H9 (cell line): ENCODE measurements at regions not wholly inside any gene's neighbourhood (a gene's known extent, or its start where the extent isn't known, plus 50 kb on each side); places are given as distances from the start of the nearest gene placed in this dataset.

Source experiments
- DNase-seq: peaks from one replicate; pipeline ENCODE4 v3.0.0-alpha.2; 2017
- H2AFZ ChIP-seq: one replicate; pipeline ENCODE4 v1.6.1; 2013; ENCODE audit warnings: mild to moderate bottlenecking, low read length, control low read depth, moderate library complexity
- H2AK5ac ChIP-seq: 2 replicates; pipeline ENCODE4 v1.6.1; 2013; ENCODE audit warnings: low read length, control low read depth, mixed read lengths; ENCODE audit not compliant: insufficient read length
- H2BK120ac ChIP-seq: one replicate; pipeline ENCODE4 v1.6.1; 2013; ENCODE audit warnings: low read depth, mild to moderate bottlenecking, low read length, control low read depth, inconsistent platforms; ENCODE audit not compliant: poor library complexity, severe bottlenecking
- H2BK12ac ChIP-seq: 2 replicates; pipeline ENCODE4 v1.6.1; 2013; ENCODE audit warnings: low read length, control low read depth, mixed read lengths, low read depth; ENCODE audit not compliant: insufficient read length
- H2BK15ac ChIP-seq: 2 replicates; pipeline ENCODE4 v1.6.1; 2013; ENCODE audit warnings: low read depth, low read length, control low read depth
- H2BK20ac ChIP-seq: one replicate; pipeline ENCODE4 v1.6.1; 2013; ENCODE audit warnings: low read depth, mild to moderate bottlenecking, low read length, control low read depth, inconsistent platforms; ENCODE audit not compliant: poor library complexity, severe bottlenecking
- H2BK5ac ChIP-seq: 2 replicates; pipeline ENCODE4 v1.6.1; 2013; ENCODE audit warnings: low read length, control low read depth, mixed read lengths; ENCODE audit not compliant: insufficient read length
- H3K14ac ChIP-seq: 2 replicates; pipeline ENCODE4 v1.6.1; 2013; ENCODE audit warnings: low read length, control low read depth; ENCODE audit not compliant: insufficient read depth
- H3K18ac ChIP-seq: 2 replicates; pipeline ENCODE4 v1.6.1; 2013; ENCODE audit warnings: low read depth, mild to moderate bottlenecking, mixed read lengths, low read length, control low read depth; ENCODE audit not compliant: insufficient read length
- H3K23ac ChIP-seq: 2 replicates; pipeline ENCODE4 v1.6.1; 2013; ENCODE audit warnings: low read length, control low read depth, mixed read lengths, low read depth; ENCODE audit not compliant: insufficient read length
- H3K23me2 ChIP-seq: 2 replicates; pipeline ENCODE4 v1.6.1; 2013; ENCODE audit warnings: low read depth, mild to moderate bottlenecking, mixed read lengths, low read length, control low read depth; ENCODE audit not compliant: insufficient read length, poor library complexity, severe bottlenecking
- H3K27ac ChIP-seq: 2 replicates; pipeline ENCODE4 v1.5.1; 2013; ENCODE audit warnings: low read length, control low read depth, mixed read lengths, low read depth; ENCODE audit not compliant: insufficient read length
- H3K27me3 ChIP-seq: 2 replicates; pipeline ENCODE4 v1.6.1; 2013; ENCODE audit warnings: low read length, control low read depth, inconsistent platforms; ENCODE audit not compliant: insufficient read depth
- H3K4ac ChIP-seq: 2 replicates; pipeline ENCODE4 v1.6.1; 2013; ENCODE audit warnings: low read depth, mild to moderate bottlenecking, control low read depth, inconsistent platforms, low read length, moderate library complexity
- H3K4me1 ChIP-seq: 2 replicates; pipeline ENCODE4 v1.6.1; 2013; ENCODE audit warnings: low read length, control low read depth, inconsistent platforms; ENCODE audit not compliant: insufficient read depth
- H3K4me2 ChIP-seq: 2 replicates; pipeline ENCODE4 v1.6.1; 2013; ENCODE audit warnings: low read length, control low read depth, mixed read lengths; ENCODE audit not compliant: insufficient read length, insufficient read depth
- H3K56ac ChIP-seq: 2 replicates; pipeline ENCODE4 v1.6.1; 2013; ENCODE audit warnings: low read depth, mild to moderate bottlenecking, mixed read lengths, low read length, control low read depth; ENCODE audit not compliant: insufficient read length
- H3K79me1 ChIP-seq: 2 replicates; pipeline ENCODE4 v1.6.1; 2013; ENCODE audit warnings: low read depth, mild to moderate bottlenecking, moderate library complexity, low read length, control low read depth, inconsistent platforms; ENCODE audit not compliant: insufficient read depth, poor library complexity, severe bottlenecking
- H3K79me2 ChIP-seq: 2 replicates; pipeline ENCODE4 v1.6.1; 2013; ENCODE audit warnings: low read length, control low read depth, inconsistent platforms; ENCODE audit not compliant: insufficient read depth
- H3K9ac ChIP-seq: 2 replicates; pipeline ENCODE4 v1.6.1; 2013; ENCODE audit warnings: low read length, control low read depth, mixed read lengths; ENCODE audit not compliant: insufficient read length; ENCODE audit errors: extremely low read depth
- H3K9me3 ChIP-seq: one replicate; pipeline ENCODE4 v1.6.1; 2013; ENCODE audit warnings: low read depth, low read length, inconsistent platforms; ENCODE audit not compliant: control insufficient read depth
- H3T11ph ChIP-seq: one replicate; pipeline ENCODE4 v1.6.1; 2013; ENCODE audit warnings: mild to moderate bottlenecking, low read length, control low read depth, inconsistent platforms
- H4K20me1 ChIP-seq: one replicate; pipeline ENCODE4 v1.6.1; 2013; ENCODE audit not compliant: control insufficient read depth, insufficient read length, insufficient read depth
- H4K5ac ChIP-seq: 2 replicates; pipeline ENCODE4 v1.6.1; 2013; ENCODE audit warnings: low read depth, mild to moderate bottlenecking, mixed read lengths, low read length, control low read depth; ENCODE audit not compliant: insufficient read length
- H4K8ac ChIP-seq: replicated peaks from 2 replicates; pipeline ENCODE4 v1.6.1; 2013; ENCODE audit warnings: low read length, control low read depth, mixed read lengths, low read depth; ENCODE audit not compliant: insufficient read length
- H4K91ac ChIP-seq: 2 replicates; pipeline ENCODE4 v1.6.1; 2013; ENCODE audit warnings: low read depth, mild to moderate bottlenecking, moderate library complexity, mixed read lengths, low read length, control low read depth; ENCODE audit not compliant: insufficient read length
- H3K27ac Mint-ChIP-seq, 3 experiments: 2 replicates in 2 of 3; 3 replicates in 1 of 3; pipeline ENCODE4 v1.8.0; 2020 to 2021; ENCODE audit warnings: mixed read lengths in 3 of 3, mild to moderate bottlenecking in 1 of 3, moderate library complexity in 1 of 3
- H3K27me3 Mint-ChIP-seq: 2 replicates; pipeline ENCODE4 v1.8.0; 2021; ENCODE audit warnings: low read depth, mild to moderate bottlenecking, moderate library complexity, mixed read lengths
- H3K36me3 Mint-ChIP-seq, 3 experiments: 2 replicates in 2 of 3; 3 replicates in 1 of 3; pipeline ENCODE4 v1.8.0; 2020 to 2021; ENCODE audit warnings: low read depth in 3 of 3, mixed read lengths in 3 of 3; ENCODE audit not compliant: insufficient read depth in 1 of 3
- H3K4me1 Mint-ChIP-seq, 2 experiments: 2 replicates each; pipeline ENCODE4 v1.8.0; 2020; ENCODE audit warnings: mixed read lengths in 2 of 2
- H3K4me3 Mint-ChIP-seq, 2 experiments: 2 replicates in 1 of 2; 3 replicates in 1 of 2; pipeline ENCODE4 v1.8.0; 2020 to 2021; ENCODE audit warnings: mild to moderate bottlenecking in 2 of 2, mixed read lengths in 2 of 2, moderate library complexity in 1 of 2
- H3K9me3 Mint-ChIP-seq, 2 experiments: 2 replicates in 1 of 2; 3 replicates in 1 of 2; pipeline ENCODE4 v1.8.0; 2020; ENCODE audit warnings: mild to moderate bottlenecking in 2 of 2, mixed read lengths in 2 of 2, moderate library complexity in 1 of 2
- CTCF ChIP-seq: fragments of 200-600 bp; sonication (generic); conservative IDR thresholded peaks from 3 replicates; pipeline ENCODE4 v1.8.0; 2021; ENCODE audit warnings: antibody characterized with exemption, mild to moderate bottlenecking
- WGBS: extraction: QIAGEN DNeasy Blood & Tissue Kit; methylation state at CpG from one replicate; pipeline ENCODE4 v1.1.7; 2013; ENCODE audit warnings: missing lambda C conversion rate, low lambda C conversion rate, mixed read lengths; ENCODE audit not compliant: insufficient read length; ENCODE audit errors: extremely low coverage; 5-methylcytosine and 5-hydroxymethylcytosine counted together

- no CpG with 5 or more reads among the region's 3 CpGs for WGBS
These were observed 424.4 kb upstream of the TBX3 start for GRCh38 chr12:115108129-115109100.

More at GRCh38 chr12:115108129-115109100, 424.4 kb upstream of the TBX3 start:
- Histone ChIP-seq H2AFZ (no peak overlapping the region), H3K4me2 (no peak overlapping the region), H3K14ac (no peak overlapping the region), H2BK12ac (no peak overlapping the region), H3K79me2 (no peaks in the 10 kb centered on the region), H2BK5ac (no peak overlapping the region), H3K79me1 (no peaks in the 10 kb centered on the region), H4K20me1 (no peaks in the 10 kb centered on the region), H4K8ac (no peak overlapping the region), H3K23ac (no peak overlapping the region), H2BK120ac (no peak overlapping the region), H3K9ac (no peak overlapping the region), H3T11ph (no peak overlapping the region), H3K27ac (no peak overlapping the region), H4K5ac (no peak overlapping the region), H4K91ac (no peak overlapping the region), H3K56ac (no peak overlapping the region), H3K23me2 (no peaks in the 10 kb centered on the region), H3K18ac (no peak overlapping the region), H2BK20ac (no peak overlapping the region), H3K27me3 (no peaks in the 10 kb centered on the region), H3K4me1 (no peaks in the 10 kb centered on the region), H3K4ac (no peak overlapping the region), H2AK5ac (no peak overlapping the region), H3K9me3 (no peaks in the 10 kb centered on the region), H2BK15ac (no peak overlapping the region)
- no peak overlapping the region for H3K27ac Mint-ChIP-seq
- DNase-seq = no peak
- H3K9me3 Mint-ChIP-seq = no peaks in the 10 kb centered on the region
- peaks cover 9% of the 10 kb centered on the region for H3K27me3 Mint-ChIP-seq
- no peak overlapping the region for H3K4me3 Mint-ChIP-seq
- TF ChIP-seq CTCF = no peak
- H3K4me1 Mint-ChIP-seq = peaks cover 1 to 5% of the 10 kb centered on the region in 2 experiments; a peak in 1 of 4 replicates
- no peaks in the 10 kb centered on the region for H3K36me3 Mint-ChIP-seq
